IMR-90 (cell line): ENCODE measurements at regions not wholly inside any gene's neighbourhood (a gene's known extent, or its start where the extent isn't known, plus 50 kb on each side); places are given as distances from the start of the nearest gene placed in this dataset.

Experiments
- ATAC-seq: fragments of 200-7000 bp; cut with Tn5 transposase; 2 replicates; pipeline ENCODE4 v1.9.1; 2020; ENCODE audit warnings: low read depth, mild to moderate bottlenecking, moderate library complexity
- BruUV-seq: library from RNA; stranded (reverse); fragments of 400-500 nt; replicated peaks from 2 replicates; lab custom pipeline; 2021; lab: Mats Ljungman, UMichigan
- CTCF ChIA-PET: fragments of 300-600 bp; formaldehyde crosslinking; extraction: SDS; loops from one replicate; lab custom pipeline; 2021; ENCODE audit warnings: antibody characterized with exemption; lab: Yijun Ruan, JAX
- POLR2A ChIA-PET: fragments of 300-600 bp; sonication (Branson Sonifier 250); formaldehyde crosslinking; loops from one replicate; lab custom pipeline; 2022; ENCODE audit warnings: antibody characterized with exemption; ENCODE audit not compliant: unreplicated experiment; lab: Charles Lee
- DNase-seq: peaks from one replicate; pipeline ENCODE4 v3.0.0; 2013
- H2AFZ ChIP-seq: replicated peaks from 2 replicates; pipeline ENCODE3; 2013; ENCODE audit warnings: low read length, mild to moderate bottlenecking; ENCODE audit not compliant: poor library complexity
- H2AK5ac ChIP-seq: 2 replicates; pipeline ENCODE4 v1.6.1; 2013; ENCODE audit warnings: low read depth, low read length, inconsistent platforms
- H2AK9ac ChIP-seq: replicated peaks from 2 replicates; pipeline ENCODE3; 2013; ENCODE audit warnings: mild to moderate bottlenecking, low read depth, low read length, moderate library complexity; ENCODE audit not compliant: poor library complexity
- H2BK120ac ChIP-seq: 2 replicates; pipeline ENCODE4 v1.6.1; 2013; ENCODE audit warnings: low read depth, low read length, inconsistent platforms
- H2BK15ac ChIP-seq: 3 replicates; pipeline ENCODE4 v1.6.1; 2013; ENCODE audit warnings: low read depth, low read length, inconsistent platforms
- H2BK20ac ChIP-seq: 2 replicates; pipeline ENCODE4 v1.6.1; 2013; ENCODE audit warnings: low read depth, mild to moderate bottlenecking, inconsistent platforms, low read length, moderate library complexity
- H2BK5ac ChIP-seq: 2 replicates; pipeline ENCODE4 v1.6.1; 2013; ENCODE audit warnings: mild to moderate bottlenecking, low read depth, low read length, inconsistent platforms; ENCODE audit not compliant: poor library complexity, severe bottlenecking
- H3K14ac ChIP-seq: replicated peaks from 2 replicates; pipeline ENCODE4 v1.6.1; 2013; ENCODE audit warnings: low read depth, low read length, inconsistent platforms
- H3K18ac ChIP-seq: 2 replicates; pipeline ENCODE4 v1.6.1; 2013; ENCODE audit warnings: low read depth, low read length, control low read depth
- H3K23ac ChIP-seq: 2 replicates; pipeline ENCODE4 v1.6.1; 2013; ENCODE audit warnings: low read depth, low read length, inconsistent platforms
- H3K27ac ChIP-seq: 2 replicates; pipeline ENCODE4 v1.5.1; 2013; ENCODE audit warnings: mild to moderate bottlenecking, control low read depth, low read length; ENCODE audit not compliant: insufficient read depth
- H3K27me3 ChIP-seq: 2 replicates; pipeline ENCODE4 v1.6.1; 2013; ENCODE audit warnings: low read length; ENCODE audit not compliant: control insufficient read depth, insufficient read depth
- H3K36me3 ChIP-seq: 2 replicates; pipeline ENCODE4 v1.6.1; 2013; ENCODE audit warnings: low read length, mixed read lengths; ENCODE audit not compliant: control insufficient read depth, insufficient read depth
- H3K4ac ChIP-seq: 2 replicates; pipeline ENCODE4 v1.6.1; 2013; ENCODE audit warnings: low read depth, low read length, inconsistent platforms
- H3K4me1 ChIP-seq: 2 replicates; pipeline ENCODE4 v1.6.1; 2013; ENCODE audit warnings: low read length, mixed read lengths; ENCODE audit not compliant: control insufficient read depth, insufficient read depth
- H3K4me2 ChIP-seq: 2 replicates; pipeline ENCODE4 v1.6.1; 2013; ENCODE audit warnings: low read depth, mild to moderate bottlenecking, control low read depth, low read length, moderate library complexity
- H3K4me3 ChIP-seq: 2 replicates; pipeline ENCODE4 v1.5.1; 2013; ENCODE audit warnings: low read depth, mild to moderate bottlenecking, control low read depth, low read length, moderate library complexity; ENCODE audit not compliant: insufficient read depth
- H3K56ac ChIP-seq: 2 replicates; pipeline ENCODE4 v1.6.1; 2013; ENCODE audit warnings: low read length, inconsistent platforms; ENCODE audit not compliant: insufficient read depth; ENCODE audit errors: extremely low read depth
- H3K79me1 ChIP-seq, 2 experiments: 2 replicates each; pipeline ENCODE4 v1.6.1; 2013; ENCODE audit warnings: low read length in 2 of 2, inconsistent platforms in 1 of 2, low read depth in 1 of 2
- H3K9ac ChIP-seq: 2 replicates; pipeline ENCODE4 v1.6.1; 2013; ENCODE audit warnings: low read depth, low read length, control low read depth
- H3K9me1 ChIP-seq: 2 replicates; pipeline ENCODE4 v1.6.1; 2013; ENCODE audit warnings: low read length, inconsistent platforms; ENCODE audit not compliant: insufficient read depth
- H3K9me3 ChIP-seq: 2 replicates; pipeline ENCODE4 v1.6.1; 2013; ENCODE audit warnings: low read length; ENCODE audit not compliant: control insufficient read depth, insufficient read depth
- H4K20me1 ChIP-seq: 2 replicates; pipeline ENCODE4 v1.6.1; 2013; ENCODE audit warnings: low read length, inconsistent platforms; ENCODE audit not compliant: insufficient read depth
- H4K5ac ChIP-seq: 2 replicates; pipeline ENCODE4 v1.6.1; 2013; ENCODE audit warnings: mild to moderate bottlenecking, low read depth, low read length, control low read depth
- H4K8ac ChIP-seq, 2 experiments: 2 replicates each; pipeline ENCODE4 v1.6.1; 2013; ENCODE audit warnings: low read depth in 2 of 2, low read length in 2 of 2, control low read depth in 1 of 2, inconsistent platforms in 1 of 2
- H4K91ac ChIP-seq: 2 replicates; pipeline ENCODE4 v1.6.1; 2013; ENCODE audit warnings: low read depth, low read length, inconsistent platforms; ENCODE audit not compliant: insufficient read depth
- CTCF ChIP-seq: conservative IDR thresholded peaks from 2 replicates; pipeline ENCODE4 v1.5.1; 2012; ENCODE audit warnings: mild to moderate bottlenecking, low read depth, low read length, improper control_type of control experiment
- FOS ChIP-seq: fragments of 150-350 bp; IDR thresholded peaks from 2 replicates; pipeline ENCODE4 v1.6.1; 2016; ENCODE audit warnings: low read depth, low read length
- MAZ ChIP-seq: IDR thresholded peaks from 2 replicates; pipeline ENCODE4 v1.6.1; 2012; ENCODE audit warnings: low read depth, mild to moderate bottlenecking, low read length, improper control_type of control experiment, moderate library complexity, borderline replicate concordance
- NFE2L2 ChIP-seq: fragments of 150-350 bp; IDR thresholded peaks from 2 replicates; pipeline ENCODE4 v1.6.1; 2016; ENCODE audit warnings: low read depth, mild to moderate bottlenecking, low read length
- POLR2A ChIP-seq: IDR thresholded peaks from 2 replicates; pipeline ENCODE4 v1.6.1; 2012; ENCODE audit warnings: mild to moderate bottlenecking, low read depth, low read length
- RFX5 ChIP-seq: IDR thresholded peaks from 2 replicates; pipeline ENCODE4 v1.8.0; 2012; ENCODE audit warnings: low read depth, mild to moderate bottlenecking, low read length, moderate library complexity
- SMC3 ChIP-seq: fragments of 150-350 bp; IDR thresholded peaks from 2 replicates; pipeline ENCODE4 v1.6.1; 2016; ENCODE audit warnings: low read depth, mild to moderate bottlenecking, antibody characterized with exemption, low read length, moderate library complexity
- WGBS, 2 experiments: methylation state at CpG; one replicate each; pipeline versions ENCODE4 v1.1.5 to v1.1.7; 2013; ENCODE audit warnings: missing lambda C conversion rate in 2 of 2; ENCODE audit not compliant: insufficient read length in 1 of 2; ENCODE audit errors: extremely low coverage in 2 of 2; 5-methylcytosine and 5-hydroxymethylcytosine counted together
- dilution Hi-C: fragments of 300-500 bp; cut with HindIII; formaldehyde crosslinking; loops from one replicate; pipeline ENCODE4 v1.14.3; 2018; ENCODE audit warnings: low sequenced_read_pairs; ENCODE audit not compliant: unreplicated experiment
- in situ Hi-C: fragments of 300-500 bp; cut with MboI; formaldehyde crosslinking; loops from 3 replicates; pipeline ENCODE4 v1.14.3; 2019; ENCODE audit warnings: low sequenced_read_pairs, inconsistent platforms, mixed read lengths
- intact Hi-C: fragments of 100-400 bp; cut with micrococcal nuclease; formaldehyde crosslinking; loops from 2 replicates; pipeline ENCODE4 v1.10.0; 2022

GRCh38 chrX:25343060-25343459, 327.3 kb upstream of the ARX start:
- H3K27me3 ChIP-seq = no peaks in the 10 kb centered on the region
- H3K9me3 ChIP-seq = peaks cover 7% of the 10 kb centered on the region; the same call in 1 of the 2 replicates
- no peak overlapping the region for H4K91ac ChIP-seq
- no peak overlapping the region for H3K4ac ChIP-seq
- H2BK15ac ChIP-seq = no peak overlapping the region
- H3K79me1 ChIP-seq = no peaks in the 10 kb centered on the region
- no peak overlapping the region for H3K27ac ChIP-seq
- dilution Hi-C loops = no loop called here
- H4K20me1 ChIP-seq = no peaks in the 10 kb centered on the region
- H2AK9ac ChIP-seq = no peak overlapping the region
- H3K4me3 ChIP-seq = no peak overlapping the region
- no peak overlapping the region for H3K14ac ChIP-seq
- ATAC-seq = no peak
- H2AFZ ChIP-seq = no peak overlapping the region
- H3K9me1 ChIP-seq = no peaks in the 10 kb centered on the region
- H2AK5ac ChIP-seq = no peak overlapping the region
- H2BK120ac ChIP-seq = no peak overlapping the region
- H3K56ac ChIP-seq = no peak overlapping the region
- intact Hi-C loops = no loop called here
- no peaks in the 10 kb centered on the region for H3K4me1 ChIP-seq
- in situ Hi-C loops = no loop called here
- POLR2A ChIA-PET = no interaction called here
- no peak overlapping the region for H3K4me2 ChIP-seq
- CTCF ChIA-PET = no interaction called here
- no peak overlapping the region for H4K8ac ChIP-seq
- no peak overlapping the region for H4K5ac ChIP-seq
- H3K9ac ChIP-seq = no peak overlapping the region
- 0% methylated on average over 1 of the region's 1 CpG; no CpG with 5 or more reads in 1 of the 2 experiments for WGBS, 2 experiments
- no peaks in the 10 kb centered on the region for H3K36me3 ChIP-seq
- no TSS peak for BruUV-seq
- H3K18ac ChIP-seq = no peak overlapping the region
- H2BK5ac ChIP-seq = no peak overlapping the region
- TF ChIP-seq FOS (no peak), NFE2L2 (no peak), SMC3 (no peak), POLR2A (no peak), CTCF (no peak), RFX5 (no peak), MAZ (no peak)
- DNase-seq = no peak
- H2BK20ac ChIP-seq = no peak overlapping the region
- no peak overlapping the region for H3K23ac ChIP-seq
